GM12892 (cell line): ENCODE measurements at regions not wholly inside any gene's neighbourhood (a gene's known extent, or its start where the extent isn't known, plus 50 kb on each side); places are given as distances from the start of the nearest gene placed in this dataset.

Source experiments
- POLR2A ChIP-seq: IDR thresholded peaks from 2 replicates; pipeline ENCODE4 v1.6.1; 2011; ENCODE audit warnings: low read depth, low read length, control low read depth
- TAF1 ChIP-seq: IDR thresholded peaks from 2 replicates; pipeline ENCODE4 v1.6.1; 2011; ENCODE audit warnings: low read depth, mild to moderate bottlenecking, control low read depth, low read length, borderline replicate concordance

DNA sequence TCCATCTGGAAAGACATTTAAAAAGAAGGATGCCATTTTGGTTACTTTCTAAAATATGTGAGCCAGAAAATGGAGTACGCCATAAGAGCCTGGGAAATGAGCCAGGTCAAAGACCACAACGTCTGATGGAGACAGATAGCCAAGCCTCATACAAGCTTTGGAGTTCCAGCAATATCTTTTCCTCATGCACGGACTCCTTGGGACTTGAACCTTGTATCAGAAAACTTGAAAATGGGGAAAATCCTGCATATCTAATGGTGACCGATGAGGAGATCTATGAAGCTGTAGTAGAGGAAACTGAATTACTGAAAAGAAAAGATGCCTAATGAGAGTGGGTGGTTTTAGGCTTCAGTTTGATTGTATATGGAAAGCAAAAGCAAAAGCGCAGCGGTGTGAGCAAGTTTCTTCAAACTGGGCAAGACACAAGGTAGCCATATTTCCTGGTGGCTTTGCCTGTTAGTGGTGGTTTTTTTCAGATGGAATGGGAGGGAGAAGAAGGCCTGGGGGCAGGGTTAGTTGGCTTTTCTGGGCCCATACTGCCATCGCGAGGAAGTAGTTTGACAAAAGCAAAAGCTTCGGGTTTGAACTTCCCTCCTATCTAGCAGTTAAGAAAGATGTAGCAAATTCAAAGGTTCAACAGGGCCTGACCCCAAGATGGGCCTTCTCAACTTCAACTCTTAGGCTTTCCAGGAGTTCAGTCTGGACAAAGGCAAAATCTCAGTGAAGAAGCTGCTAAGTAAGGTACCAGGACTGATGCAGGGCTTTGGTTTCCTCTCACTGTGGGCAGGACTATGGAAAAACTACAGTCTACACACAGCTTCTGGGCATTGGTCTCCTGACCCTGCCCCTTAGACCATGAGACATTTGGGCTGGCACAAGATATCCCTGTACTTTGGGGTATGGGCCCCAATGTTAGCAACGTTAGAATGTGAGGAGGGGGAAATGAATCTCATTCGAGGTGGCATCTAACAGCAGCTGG lies 210.0 kb upstream of the STK26 start:
- no peak for TF ChIP-seq POLR2A
- TF ChIP-seq TAF1: no peak
